Fibroblast of mammary gland (primary cell): ENCODE measurements at regions not wholly inside any gene's neighbourhood (a gene's known extent, or its start where the extent isn't known, plus 50 kb on each side); places are given as distances from the start of the nearest gene placed in this dataset.

Experiments used
- DNase-seq: peaks from one replicate; pipeline ENCODE4 v3.0.0-alpha.2; 2010; ENCODE audit warnings: low read depth
- H3K4me3 ChIP-seq: 2 replicates; pipeline ENCODE4 v1.5.1; 2011; ENCODE audit warnings: low read depth, mild to moderate bottlenecking, low read length, moderate library complexity; ENCODE audit not compliant: control insufficient read depth
- TF ChIP-seq, protein P1 (sequence below): conservative IDR thresholded peaks from 2 replicates; pipeline ENCODE4 v1.5.1; 2011; ENCODE audit warnings: low read depth, low read length, inconsistent platforms; ENCODE audit not compliant: control insufficient read depth, insufficient read depth

DNA sequence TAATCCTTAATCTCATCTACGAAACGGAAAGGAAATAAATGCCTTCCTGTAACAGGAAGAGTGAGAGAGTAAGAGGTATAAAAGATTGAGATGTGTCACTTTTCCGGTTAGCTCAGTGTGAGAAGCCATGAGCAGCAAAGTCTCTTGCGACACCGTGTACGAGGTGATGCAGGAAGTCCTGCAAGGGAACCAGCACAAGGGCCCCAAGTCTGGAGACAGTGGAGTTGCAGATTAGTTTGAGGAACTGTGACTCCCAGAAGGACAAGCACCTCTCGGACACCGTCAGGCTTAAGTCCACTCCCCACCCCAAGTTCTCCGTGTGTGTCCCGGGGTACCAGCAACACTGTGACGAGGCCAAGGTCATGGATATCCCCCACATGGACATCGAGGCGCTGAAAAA, 592.3 kb upstream of the ADGRL2 start:
- TF ChIP-seq, protein P1, sequence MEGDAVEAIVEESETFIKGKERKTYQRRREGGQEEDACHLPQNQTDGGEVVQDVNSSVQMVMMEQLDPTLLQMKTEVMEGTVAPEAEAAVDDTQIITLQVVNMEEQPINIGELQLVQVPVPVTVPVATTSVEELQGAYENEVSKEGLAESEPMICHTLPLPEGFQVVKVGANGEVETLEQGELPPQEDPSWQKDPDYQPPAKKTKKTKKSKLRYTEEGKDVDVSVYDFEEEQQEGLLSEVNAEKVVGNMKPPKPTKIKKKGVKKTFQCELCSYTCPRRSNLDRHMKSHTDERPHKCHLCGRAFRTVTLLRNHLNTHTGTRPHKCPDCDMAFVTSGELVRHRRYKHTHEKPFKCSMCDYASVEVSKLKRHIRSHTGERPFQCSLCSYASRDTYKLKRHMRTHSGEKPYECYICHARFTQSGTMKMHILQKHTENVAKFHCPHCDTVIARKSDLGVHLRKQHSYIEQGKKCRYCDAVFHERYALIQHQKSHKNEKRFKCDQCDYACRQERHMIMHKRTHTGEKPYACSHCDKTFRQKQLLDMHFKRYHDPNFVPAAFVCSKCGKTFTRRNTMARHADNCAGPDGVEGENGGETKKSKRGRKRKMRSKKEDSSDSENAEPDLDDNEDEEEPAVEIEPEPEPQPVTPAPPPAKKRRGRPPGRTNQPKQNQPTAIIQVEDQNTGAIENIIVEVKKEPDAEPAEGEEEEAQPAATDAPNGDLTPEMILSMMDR, result no peak
- DNase-seq, result no peak
- H3K4me3 ChIP-seq, result no peak overlapping the region

DNA sequence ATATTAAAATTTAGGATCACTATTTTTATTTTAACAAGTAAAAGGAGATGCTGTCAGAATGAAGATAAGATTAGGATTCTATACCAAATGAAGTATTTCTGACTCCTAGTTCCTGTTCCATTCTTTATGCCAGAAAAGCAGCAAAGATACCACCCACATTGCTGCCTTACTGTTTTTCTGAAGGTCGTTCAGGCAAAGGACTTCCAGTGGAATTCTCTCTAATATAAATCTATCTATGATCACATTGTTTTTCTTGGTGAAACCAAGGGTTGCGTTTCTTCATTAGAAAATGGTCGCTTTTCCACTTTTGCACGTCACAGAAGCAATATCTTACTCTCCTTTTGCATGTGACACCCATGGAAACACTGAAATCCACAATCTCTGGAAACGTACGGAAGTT, 594.8 kb upstream of the ADGRL2 start:
- H3K4me3 ChIP-seq, result no peak overlapping the region
- no peak for DNase-seq
- TF ChIP-seq, protein P1, result no peak

DNA sequence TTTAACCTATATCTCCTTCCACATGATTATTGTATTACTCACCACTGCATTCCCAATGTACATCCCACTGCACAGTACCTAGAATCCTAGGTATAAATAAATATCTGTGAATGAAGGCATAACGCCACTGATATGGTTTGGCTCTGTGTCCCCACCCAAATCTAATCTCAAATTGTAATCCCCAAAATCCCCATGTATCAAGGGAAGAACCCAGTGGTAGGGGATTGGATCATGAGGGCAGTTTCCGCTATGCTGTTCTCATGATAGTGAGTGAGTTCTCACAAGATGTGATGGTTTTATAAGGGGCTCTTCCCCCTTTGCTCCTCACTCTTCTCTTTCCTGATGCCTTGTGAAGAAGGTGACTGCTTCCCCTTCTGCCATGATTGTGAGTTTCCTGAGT, 599.0 kb upstream of the ADGRL2 start:
- H3K4me3 ChIP-seq, result no peak overlapping the region
- TF ChIP-seq, protein P1, result no peak
- DNase-seq, result no peak

DNA sequence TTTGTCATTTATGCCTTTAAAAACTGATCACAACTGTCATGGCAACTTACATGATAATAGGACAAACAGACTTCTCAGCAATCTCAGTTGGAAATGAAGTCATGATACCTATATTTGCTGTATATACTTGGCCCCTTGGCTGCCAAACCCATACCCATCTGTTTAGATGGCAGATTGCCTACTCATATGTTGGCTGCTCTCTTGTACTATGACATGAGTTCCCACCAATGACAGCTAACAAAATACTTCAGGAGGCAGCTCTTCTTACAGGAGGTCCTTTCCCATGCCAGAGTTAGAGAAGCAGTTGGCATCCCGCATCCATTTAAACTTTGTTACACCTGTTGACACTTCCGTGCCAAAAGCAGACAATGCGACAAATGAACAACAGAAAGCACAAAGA, 603.1 kb upstream of the ADGRL2 start:
- TF ChIP-seq, protein P1, result no peak
- no peak overlapping the region for H3K4me3 ChIP-seq
- DNase-seq, result no peak

DNA sequence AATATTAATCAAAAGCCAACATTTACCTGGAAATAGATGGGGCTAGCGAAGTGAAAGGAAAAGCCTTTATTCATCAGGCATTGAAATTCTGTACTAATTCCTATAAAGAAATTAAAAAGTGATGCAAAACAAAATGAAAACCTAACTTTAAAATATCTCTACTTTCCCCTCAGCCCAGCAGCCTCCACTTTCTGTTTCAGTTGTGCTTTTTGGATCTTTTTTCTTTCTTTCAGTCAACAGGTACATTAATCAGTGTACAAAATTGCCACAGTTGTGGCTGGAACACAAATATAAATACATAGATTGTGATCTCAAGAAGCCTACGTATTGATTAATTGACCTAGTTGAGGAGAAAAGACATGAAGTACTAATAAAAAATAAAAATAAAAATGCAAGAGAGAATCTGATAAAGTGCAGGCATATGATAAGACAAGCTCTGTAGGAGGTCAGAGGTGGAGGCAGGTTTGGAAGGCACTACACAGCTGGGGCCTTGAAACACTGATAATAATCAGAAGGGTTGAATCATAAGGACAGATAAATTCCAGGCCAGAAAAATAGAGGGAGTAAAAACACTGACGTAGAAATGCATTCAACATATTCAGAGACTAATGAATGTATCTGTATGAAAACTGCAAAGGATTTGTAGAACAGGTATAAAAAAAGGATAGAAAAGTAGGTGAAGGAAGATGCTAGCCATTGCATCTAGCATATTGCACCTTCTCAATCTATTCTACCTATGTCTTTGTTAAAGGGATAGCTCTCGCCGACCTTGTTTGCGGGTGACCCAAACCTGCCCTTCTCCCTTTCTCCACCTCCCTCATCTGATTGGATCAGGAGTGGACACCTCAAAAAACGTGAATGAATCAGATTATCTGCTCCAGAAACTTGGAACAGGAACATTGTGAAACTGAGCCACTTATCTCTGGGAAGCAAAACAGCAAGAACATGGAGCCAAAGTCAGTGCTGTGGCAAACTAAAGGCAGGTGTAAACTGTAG, 607.8 kb upstream of the ADGRL2 start:
- TF ChIP-seq, protein P1, result no peak
- no peak for DNase-seq

DNA sequence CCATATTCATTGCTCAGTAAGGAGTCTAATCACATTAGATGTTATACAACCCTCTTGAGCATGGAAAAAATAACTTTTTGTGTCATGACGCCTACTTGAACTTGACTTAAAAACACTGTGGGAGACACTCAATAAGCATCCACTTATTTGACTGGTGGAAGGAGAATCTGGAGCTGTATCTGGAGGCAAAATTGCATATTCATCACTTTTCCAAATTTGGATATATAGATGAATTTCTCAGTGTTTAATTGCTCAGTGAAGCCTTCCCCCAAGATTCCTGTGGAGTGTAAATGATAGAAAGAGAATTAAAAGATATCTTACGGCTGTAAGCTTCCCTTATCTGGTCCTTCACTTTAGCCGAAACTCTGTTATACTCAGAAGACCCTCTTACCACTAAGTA, 610.7 kb upstream of the ADGRL2 start:
- no peak overlapping the region for H3K4me3 ChIP-seq
- no peak for DNase-seq
- TF ChIP-seq, protein P1, result no peak

More for the DNA sequence above, 607.8 kb upstream of the ADGRL2 start:
- no peak overlapping the region for H3K4me3 ChIP-seq
